T-helper 17 cell (primary cell): ENCODE measurements at regions not wholly inside any gene's neighbourhood (a gene's known extent, or its start where the extent isn't known, plus 50 kb on each side); places are given as distances from the start of the nearest gene placed in this dataset.
"Not testable (repeated sequence)": the region's sequence is repeated elsewhere in the genome, so short reads cannot be mapped to it uniquely, and the experiment has no call there.

ENCODE experiments used
- ATAC-seq: fragments of 150-1000 bp; cut with Tn5 transposase; 2 replicates; pipeline ENCODE4 v1.10.0; 2021; ENCODE audit warnings: mild to moderate bottlenecking, moderate library complexity
- DNase-seq, 3 donors: peaks; one replicate each; pipeline versions ENCODE4 v3.0.0 to v3.0.0-alpha.2; 2020 to 2021
- H3K9me3 ChIP-seq: one replicate; pipeline ENCODE4 v1.7.0; 2013; ENCODE audit warnings: low read length, mild to moderate bottlenecking; ENCODE audit not compliant: control insufficient read depth, poor library complexity, severe bottlenecking
- H3K27ac Mint-ChIP-seq: one replicate; pipeline ENCODE4 v1.8.0; 2022; ENCODE audit warnings: mild to moderate bottlenecking, moderate library complexity, mixed read lengths
- H3K27me3 Mint-ChIP-seq: one replicate; pipeline ENCODE4 v1.8.0; 2022; ENCODE audit warnings: mixed read lengths
- H3K36me3 Mint-ChIP-seq: one replicate; pipeline ENCODE4 v1.8.0; 2022; ENCODE audit warnings: low read depth, mixed read lengths
- H3K4me1 Mint-ChIP-seq: one replicate; pipeline ENCODE4 v1.8.0; 2022; ENCODE audit warnings: mild to moderate bottlenecking, mixed read lengths
- H3K4me3 Mint-ChIP-seq: one replicate; pipeline ENCODE4 v1.8.0; 2022; ENCODE audit warnings: mild to moderate bottlenecking, moderate library complexity, mixed read lengths

- ATAC-seq (no peak), DNase-seq (no peak)
- Mint-ChIP-seq H3K27me3 (peaks cover 15% of the 10 kb centered on the region), H3K36me3 (peaks cover 2% of the 10 kb centered on the region), H3K4me3 (no peak overlapping the region), H3K27ac (no peak overlapping the region), H3K4me1 (no peaks in the 10 kb centered on the region)
- no peaks in the 10 kb centered on the region for H3K9me3 ChIP-seq
Observed at GRCh38 chr18:62458346-62458745, 64.5 kb upstream of the ZCCHC2 start.

GRCh38 chr18:62458868-62459716, 63.7 kb upstream of the ZCCHC2 start:
- DNase-seq (no peak), ATAC-seq (no peak)
- no peaks in the 10 kb centered on the region for H3K9me3 ChIP-seq
- no peak overlapping the region for H3K4me3 Mint-ChIP-seq
- no peak overlapping the region for H3K27ac Mint-ChIP-seq
- no peaks in the 10 kb centered on the region for H3K4me1 Mint-ChIP-seq
- H3K27me3 Mint-ChIP-seq = peaks cover 8% of the 10 kb centered on the region
- H3K36me3 Mint-ChIP-seq = no peaks in the 10 kb centered on the region

- H3K27ac Mint-ChIP-seq = no peak overlapping the region
- ATAC-seq (no peak), DNase-seq (no peak)
- H3K4me3 Mint-ChIP-seq = no peak overlapping the region
- H3K4me1 Mint-ChIP-seq = no peaks in the 10 kb centered on the region
- H3K27me3 Mint-ChIP-seq = no peaks in the 10 kb centered on the region
- no peaks in the 10 kb centered on the region for H3K9me3 ChIP-seq
- H3K36me3 Mint-ChIP-seq = no peaks in the 10 kb centered on the region
Observed at GRCh38 chr18:62460851-62461300, 61.9 kb upstream of the ZCCHC2 start.

- Mint-ChIP-seq H3K27ac (no peak overlapping the region), H3K27me3 (no peaks in the 10 kb centered on the region)
- ATAC-seq = no peak
Observed at GRCh38 chr18:62461591-62461990, 61.2 kb upstream of the ZCCHC2 start.

GRCh38 chr18:62464266-62464665, 58.6 kb upstream of the ZCCHC2 start:
- H3K4me1 Mint-ChIP-seq = no peaks in the 10 kb centered on the region
- no peak for ATAC-seq
- H3K27ac Mint-ChIP-seq = no peak overlapping the region
- H3K9me3 ChIP-seq = no peaks in the 10 kb centered on the region
- H3K4me3 Mint-ChIP-seq = no peak overlapping the region
- DNase-seq = no peak
- no peaks in the 10 kb centered on the region for H3K27me3 Mint-ChIP-seq
- no peaks in the 10 kb centered on the region for H3K36me3 Mint-ChIP-seq

More at GRCh38 chr18:62461591-62461990, 61.2 kb upstream of the ZCCHC2 start:
- no peaks in the 10 kb centered on the region for H3K9me3 ChIP-seq
- no peak for DNase-seq
- Mint-ChIP-seq H3K4me1 (no peaks in the 10 kb centered on the region), H3K36me3 (no peaks in the 10 kb centered on the region), H3K4me3 (no peak overlapping the region)

- H3K4me3 Mint-ChIP-seq, DNase-seq, H3K27ac Mint-ChIP-seq, H3K9me3 ChIP-seq, ATAC-seq, H3K27me3 Mint-ChIP-seq, H3K4me1 Mint-ChIP-seq, H3K36me3 Mint-ChIP-seq: not testable (repeated sequence)
Observed at GRCh38 chr18:62469131-62469530, 53.7 kb upstream of the ZCCHC2 start.
